GM18951 (cell line): ENCODE measurements at regions not wholly inside any gene's neighbourhood (a gene's known extent, or its start where the extent isn't known, plus 50 kb on each side); places are given as distances from the start of the nearest gene placed in this dataset.

Source experiments
- POLR2A ChIP-seq: IDR thresholded peaks from 4 replicates; pipeline ENCODE4 v1.6.1; 2011; ENCODE audit warnings: mild to moderate bottlenecking; ENCODE audit not compliant: insufficient read length, insufficient read depth; ENCODE audit errors: extremely low read depth
- in situ Hi-C: fragments of 300-500 bp; cut with MboI; formaldehyde crosslinking; loops from one replicate; pipeline ENCODE4 v1.12.0; 2022; ENCODE audit warnings: low sequenced_read_pairs, mixed read lengths, inconsistent platforms; ENCODE audit not compliant: unreplicated experiment

GRCh38 chr18:75958683-75959082 lies 531.2 kb upstream of the SMIM21 start:
- TF ChIP-seq POLR2A, result no peak
- in situ Hi-C loops, result no loop called here

GRCh38 chr18:75945265-75945933 lies 517.9 kb upstream of the SMIM21 start:
- in situ Hi-C loops, result no loop called here

GRCh38 chr18:75937306-75937705 lies 509.8 kb upstream of the SMIM21 start:
- in situ Hi-C loops, result no loop called here
- no peak for TF ChIP-seq POLR2A

More at GRCh38 chr18:75945265-75945933, 517.9 kb upstream of the SMIM21 start:
- TF ChIP-seq POLR2A, result no peak

- TF ChIP-seq POLR2A, result no peak
These were observed 509.4 kb upstream of the SMIM21 start for GRCh38 chr18:75936862-75937261.

GRCh38 chr18:75931079-75931478 lies 503.6 kb upstream of the SMIM21 start:
- TF ChIP-seq POLR2A, result no peak
- in situ Hi-C loops, result no loop called here

More at GRCh38 chr18:75936862-75937261, 509.4 kb upstream of the SMIM21 start:
- in situ Hi-C loops, result no loop called here

GRCh38 chr18:75928706-75929105 lies 501.2 kb upstream of the SMIM21 start:
- no peak for TF ChIP-seq POLR2A
- in situ Hi-C loops, result no loop called here

- no peak for TF ChIP-seq POLR2A
- in situ Hi-C loops, result no loop called here
These were observed 500.3 kb upstream of the SMIM21 start for GRCh38 chr18:75927791-75928190.

- TF ChIP-seq POLR2A, result no peak
- in situ Hi-C loops, result no loop called here
These were observed 499.3 kb upstream of the SMIM21 start for GRCh38 chr18:75926811-75927210.

GRCh38 chr18:75923169-75923568 lies 495.7 kb upstream of the SMIM21 start:
- no peak for TF ChIP-seq POLR2A
- in situ Hi-C loops, result no loop called here

- no peak for TF ChIP-seq POLR2A
- in situ Hi-C loops, result no loop called here
These were observed 489.1 kb upstream of the SMIM21 start for GRCh38 chr18:75916624-75916982.

- TF ChIP-seq POLR2A, result no peak
- in situ Hi-C loops, result no loop called here
These were observed 488.6 kb upstream of the SMIM21 start for GRCh38 chr18:75915941-75916623.

- in situ Hi-C loops, result no loop called here
- no peak for TF ChIP-seq POLR2A
These were observed 485.3 kb upstream of the SMIM21 start for GRCh38 chr18:75912829-75913228.

GRCh38 chr18:75904416-75904815 lies 476.9 kb upstream of the SMIM21 start:
- no peak for TF ChIP-seq POLR2A
- in situ Hi-C loops, result no loop called here

GRCh38 chr18:75898651-75899050 lies 471.1 kb upstream of the SMIM21 start:
- in situ Hi-C loops, result no loop called here
- no peak for TF ChIP-seq POLR2A
